ENCODE measurements at regions not wholly inside any gene's neighbourhood (a gene's known extent, or its start where the extent isn't known, plus 50 kb on each side); places are given as distances from the start of the nearest gene placed in this dataset.
"Not testable (repeated sequence)": the region's sequence is repeated elsewhere in the genome, so short reads cannot be mapped to it uniquely, and the experiment has no call there.

DNA sequence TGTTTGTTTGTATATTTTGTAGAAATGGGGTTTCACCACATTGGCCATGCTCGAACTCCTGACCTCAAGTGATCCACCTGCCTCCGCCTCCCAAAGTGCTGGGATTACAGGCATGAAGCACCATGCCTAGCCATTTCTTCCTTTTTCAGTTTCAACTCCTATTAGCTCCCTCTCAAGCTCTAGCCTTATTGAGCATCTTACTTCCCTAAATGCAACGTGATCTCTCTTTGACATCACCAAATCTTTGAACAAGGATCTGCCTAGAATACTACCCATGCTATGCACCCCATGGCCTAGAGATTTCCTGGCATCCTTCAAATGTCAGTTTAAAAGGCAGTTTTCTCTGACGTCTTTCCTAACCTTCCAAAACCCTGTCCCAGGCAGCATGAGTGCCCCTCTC is 91.1 kb upstream of the NR5A2 start:
- no peak for DNase-seq (ENCODE audit: low read depth in 2 of 3, low spot score in 2 of 3)

DNA sequence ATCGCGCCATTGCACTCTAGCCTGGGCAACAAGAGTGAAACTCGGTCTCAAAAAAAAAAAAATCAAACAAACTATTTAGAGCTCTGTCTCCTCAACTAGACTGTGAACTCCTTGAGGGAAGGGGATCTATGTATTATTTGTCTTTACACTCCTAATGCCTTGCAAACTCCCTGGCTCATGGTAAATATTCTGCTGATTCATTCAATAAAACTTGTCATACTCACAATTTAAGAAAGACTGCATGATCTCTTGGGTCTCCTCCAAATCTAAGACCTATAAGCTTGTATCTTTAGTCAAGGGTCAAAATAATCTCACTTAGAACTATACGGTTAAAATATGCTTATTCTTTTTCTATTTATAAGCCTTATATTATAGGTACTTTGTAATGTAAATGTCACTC is 90.3 kb upstream of the NR5A2 start:
- DNase-seq (ENCODE audit: low read depth in 2 of 3, low spot score in 2 of 3): no peak

DNA sequence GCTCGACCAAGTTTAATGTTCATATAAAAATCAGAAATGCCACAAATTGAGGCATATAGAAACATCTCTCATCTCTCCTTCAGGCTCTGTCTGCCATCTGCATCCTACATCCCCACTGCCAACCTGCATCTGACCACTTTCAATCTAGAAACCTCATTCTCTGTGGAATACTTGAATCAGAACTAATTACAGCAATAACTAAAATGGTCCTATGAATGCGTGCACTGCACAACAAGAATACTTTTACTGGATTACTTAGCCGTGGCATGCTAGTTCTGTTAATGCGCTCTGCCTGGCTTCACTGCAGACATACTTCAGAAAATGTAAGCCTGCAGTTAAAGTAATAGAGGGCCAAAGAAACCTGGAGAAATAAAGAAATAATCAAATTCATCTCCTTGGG is 89.8 kb upstream of the NR5A2 start:
- no peak for DNase-seq (ENCODE audit: low read depth in 2 of 3, low spot score in 2 of 3)

DNA sequence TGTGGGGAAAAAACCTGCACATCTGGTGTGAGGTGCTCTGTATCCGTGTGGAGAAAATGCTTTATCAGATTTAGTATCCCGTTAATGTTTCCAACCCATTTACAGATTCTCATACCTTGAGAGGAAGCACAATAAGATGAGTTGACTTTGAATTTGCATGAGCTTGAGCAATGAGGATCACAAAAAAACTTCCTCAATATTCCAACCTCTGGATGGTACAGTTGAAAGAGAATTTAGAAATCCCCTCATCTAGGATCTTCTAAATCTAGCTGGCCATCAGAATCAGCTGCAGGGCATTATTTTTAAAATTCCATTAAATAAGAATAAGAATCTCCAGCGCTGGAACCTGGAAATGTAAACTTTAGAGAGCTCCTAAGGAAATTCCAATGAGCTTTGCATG is 82.5 kb upstream of the NR5A2 start:
- no peak for DNase-seq (ENCODE audit: low read depth in 2 of 3, low spot score in 2 of 3)

DNA sequence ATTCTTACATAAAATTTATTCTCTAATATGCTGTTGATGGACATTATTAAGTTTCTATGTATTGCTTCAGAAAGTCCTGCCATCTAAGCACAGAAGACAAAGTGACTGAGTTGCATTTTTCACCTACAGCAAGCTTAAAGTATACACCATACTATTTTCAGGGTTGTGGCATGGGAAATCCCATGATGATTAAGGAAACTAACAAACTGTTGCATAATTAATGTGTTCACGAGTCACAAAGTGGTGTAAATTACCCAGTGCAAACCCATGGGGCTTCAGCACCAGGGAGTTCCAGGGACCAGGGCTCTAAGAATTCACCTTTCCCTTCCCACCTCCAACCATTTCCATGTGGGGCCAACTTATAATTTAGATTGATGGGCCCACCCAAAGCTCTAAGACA is 81.9 kb upstream of the NR5A2 start:
- no peak for DNase-seq (ENCODE audit: low read depth in 2 of 3, low spot score in 2 of 3)

DNA sequence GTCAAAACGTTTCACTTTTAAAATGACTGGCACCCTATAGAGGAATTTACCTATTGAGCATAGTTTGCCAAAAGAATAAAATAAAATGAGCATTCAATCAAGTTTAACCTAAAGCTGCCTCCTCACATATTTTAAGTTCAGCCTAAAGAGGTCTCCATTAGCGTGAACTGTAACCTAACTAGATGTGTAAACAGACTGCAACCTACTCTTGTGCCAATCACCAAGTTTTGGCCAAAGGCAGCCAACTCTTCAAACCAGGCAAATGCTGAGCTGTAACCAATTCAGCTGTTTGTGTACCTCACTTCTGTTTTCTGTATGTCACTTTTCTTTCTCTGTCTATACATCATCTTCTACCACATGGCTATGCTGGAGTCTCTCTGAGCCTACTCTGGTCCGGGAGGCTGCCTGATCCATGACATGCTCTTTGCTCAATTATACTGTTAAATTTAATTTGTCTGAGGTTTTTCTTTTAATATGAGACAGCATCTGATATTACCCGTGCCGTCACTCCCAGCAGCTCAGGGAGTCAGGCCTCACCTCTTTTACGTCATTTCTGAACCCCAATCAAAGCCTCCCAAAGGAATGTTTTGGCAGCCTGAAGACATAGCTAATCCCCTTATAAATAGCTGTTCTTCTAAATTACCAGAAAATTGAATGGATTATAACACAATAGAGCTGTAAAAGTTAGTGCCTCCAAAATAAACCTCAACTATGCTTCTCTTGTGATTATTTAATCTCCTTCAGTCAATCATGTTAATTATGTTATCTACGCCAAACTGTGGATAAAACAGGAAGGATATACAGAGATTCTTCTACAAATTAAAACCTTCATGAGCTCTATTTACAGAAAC is 81.0 kb upstream of the NR5A2 start:
- no peak for DNase-seq (ENCODE audit: low read depth in 2 of 3, low spot score in 2 of 3)

DNA sequence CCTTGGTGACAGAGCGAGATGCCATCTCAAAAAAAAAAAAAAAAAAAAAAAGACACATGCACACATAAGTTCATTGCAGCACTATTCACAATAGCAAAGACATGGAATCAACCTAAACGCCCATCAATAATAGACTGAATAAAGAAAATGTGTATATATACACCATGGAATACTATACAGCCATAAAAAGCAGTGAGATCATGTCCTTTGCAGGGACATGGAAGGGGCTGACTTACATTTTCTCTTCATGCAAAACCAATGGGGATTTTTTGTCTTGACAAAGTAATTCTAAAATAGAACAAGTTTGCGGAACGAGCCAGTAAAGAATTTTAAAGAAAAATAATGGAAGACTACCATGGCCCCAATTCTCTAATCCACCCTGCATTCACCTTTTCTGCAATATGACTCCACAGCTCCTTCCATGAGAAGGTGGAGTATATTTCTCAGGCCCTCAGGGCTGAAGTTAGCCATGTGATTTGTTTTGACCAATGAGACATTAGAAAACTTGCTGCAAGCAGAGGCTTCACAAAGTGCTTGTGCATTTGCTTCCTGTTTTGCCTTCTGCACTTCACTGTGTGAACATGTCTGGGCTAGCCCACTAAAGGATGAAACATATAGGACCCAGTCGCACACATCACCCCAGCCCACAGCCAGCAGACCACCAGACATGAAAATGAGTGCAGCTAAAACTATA is 78.8 kb upstream of the NR5A2 start:
- DNase-seq (ENCODE audit: low read depth in 2 of 3, low spot score in 2 of 3): no peak

DNA sequence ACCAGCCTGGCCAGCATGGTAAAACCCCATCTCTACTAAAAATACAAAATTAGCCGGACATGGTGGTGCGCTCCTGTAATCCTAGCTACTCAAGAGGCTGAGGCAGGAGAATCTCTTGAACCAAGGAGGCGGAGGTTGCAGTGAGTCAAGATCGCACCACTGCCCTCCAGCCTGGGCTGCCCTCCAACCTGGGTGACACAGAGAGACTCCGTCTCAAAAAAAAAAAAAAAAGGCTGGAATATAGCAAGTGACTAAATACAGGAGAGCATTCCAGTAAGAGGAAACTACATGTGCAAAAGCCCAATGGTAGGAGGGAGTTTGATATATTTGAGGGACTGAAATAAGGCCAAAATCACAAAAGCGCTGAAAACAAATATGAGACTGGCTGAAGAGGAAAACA is 76.5 kb upstream of the NR5A2 start:
- DNase-seq (ENCODE audit: low read depth in 2 of 3, low spot score in 2 of 3): not testable (repeated sequence)

DNA sequence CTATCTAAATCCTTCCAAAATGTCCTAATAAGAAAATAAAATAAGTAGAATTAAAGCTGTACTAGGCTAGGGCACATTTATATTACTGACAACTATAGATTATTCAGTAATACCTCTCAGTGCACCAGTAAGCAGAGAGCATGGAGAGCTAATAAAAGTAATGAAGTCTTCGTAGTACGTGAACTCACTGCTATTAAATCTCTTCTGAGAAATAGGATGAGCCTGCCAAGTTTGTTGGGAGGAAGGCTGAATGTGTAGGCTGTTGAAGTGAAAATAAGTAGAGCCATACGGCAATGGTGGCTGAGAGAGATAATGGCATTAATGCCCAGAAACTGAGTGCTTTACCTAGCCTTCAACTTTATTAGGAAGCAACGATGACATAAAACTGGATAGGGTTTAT is 73.9 kb upstream of the NR5A2 start:
- no peak for DNase-seq (ENCODE audit: low read depth in 2 of 3, low spot score in 2 of 3)

DNA sequence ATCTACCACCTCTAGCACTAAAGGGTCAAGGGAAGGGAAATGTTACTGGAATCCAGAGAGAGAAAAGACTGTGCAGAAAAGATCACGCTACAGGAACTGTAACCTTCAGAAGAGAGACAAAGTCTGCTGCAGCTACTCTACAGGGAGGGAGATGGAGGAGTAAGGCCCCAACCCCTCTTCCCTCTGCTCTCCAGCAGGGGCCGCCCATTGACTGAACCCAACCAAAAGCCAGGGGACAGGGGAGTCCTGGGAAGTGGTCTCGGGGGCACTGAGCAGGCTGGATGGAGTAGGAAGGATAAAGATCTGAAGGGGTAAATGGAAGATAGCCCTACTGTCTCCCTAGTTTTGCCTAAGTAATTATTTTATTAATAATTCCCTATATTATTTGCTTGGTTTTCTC is 72.8 kb upstream of the NR5A2 start:
- no peak for DNase-seq (ENCODE audit: low read depth in 2 of 3, low spot score in 2 of 3)

DNA sequence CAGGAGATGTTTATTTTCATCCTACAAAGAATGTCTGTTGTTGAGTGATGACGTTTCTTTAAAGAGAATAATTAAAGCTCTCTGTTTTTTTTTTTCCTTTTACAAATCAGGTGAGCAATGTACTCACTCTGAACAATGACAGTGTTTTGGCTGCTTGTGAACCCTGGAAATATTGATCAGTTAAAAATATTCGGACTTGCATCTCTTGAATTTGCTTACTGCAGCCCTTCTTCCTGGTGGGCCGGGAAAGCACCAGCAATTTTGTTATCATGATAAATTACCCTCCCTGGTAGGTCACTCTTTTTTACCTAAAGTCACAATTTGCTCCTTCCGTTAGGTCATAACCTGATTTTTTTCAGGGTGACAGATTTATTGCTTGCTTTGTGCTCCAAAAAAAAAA is 72.3 kb upstream of the NR5A2 start:
- DNase-seq (ENCODE audit: low read depth in 2 of 3, low spot score in 2 of 3): no peak

DNA sequence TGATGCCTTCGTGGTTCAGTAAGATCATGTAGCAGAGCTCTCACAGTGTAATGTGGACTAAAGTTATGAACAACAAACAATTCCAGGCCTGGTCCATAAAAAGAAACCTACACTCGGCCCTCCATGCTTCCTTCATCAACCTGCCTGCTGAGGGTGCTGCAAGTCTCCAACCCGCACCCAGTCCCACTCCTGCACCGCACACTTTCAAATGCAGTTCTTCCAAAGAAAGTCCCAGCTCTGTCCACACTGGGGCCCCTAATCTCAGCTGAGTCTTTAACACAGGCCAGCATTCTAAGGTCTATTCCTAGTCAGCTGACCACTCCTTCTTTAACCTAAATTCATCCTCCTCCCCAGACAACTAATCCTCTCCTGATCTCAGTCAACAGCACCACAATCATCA is 71.5 kb upstream of the NR5A2 start:
- no peak for DNase-seq (ENCODE audit: low read depth in 2 of 3, low spot score in 2 of 3)

DNA sequence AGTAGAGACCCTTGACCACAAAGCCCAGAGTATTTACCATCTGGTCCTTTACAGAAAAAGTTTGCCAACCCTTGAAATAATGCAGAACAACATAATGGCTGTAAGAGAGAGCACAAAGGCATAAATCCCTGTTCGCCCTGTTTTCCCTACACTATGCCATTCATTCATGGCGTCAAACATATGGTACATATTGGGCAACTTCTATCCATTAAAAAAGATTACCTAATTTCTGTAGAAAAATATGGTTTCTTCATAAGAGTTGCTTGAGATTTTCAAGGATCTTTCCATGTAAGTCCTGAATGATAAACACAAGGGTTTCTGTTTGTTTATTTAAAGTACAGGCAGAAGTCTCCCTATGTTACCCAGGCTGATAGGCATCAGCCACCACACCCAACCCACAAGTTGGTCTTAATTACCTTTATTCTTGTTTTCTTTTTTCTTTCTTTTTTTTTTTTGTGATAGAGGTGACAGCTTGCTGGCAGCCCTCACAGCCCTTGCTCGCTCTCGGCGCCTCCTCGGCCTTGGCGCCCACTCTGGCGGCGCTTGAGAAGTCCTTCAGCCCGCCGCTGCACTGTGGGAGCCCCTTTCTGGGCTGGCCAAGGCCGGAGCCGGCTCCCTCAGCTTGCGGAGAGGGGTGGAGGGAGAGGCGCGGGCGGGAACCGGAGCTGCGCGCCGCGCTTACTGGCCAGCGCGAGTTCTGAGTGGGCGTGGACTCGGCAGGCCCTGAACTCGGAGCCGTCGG is 68.3 kb upstream of the NR5A2 start:
- DNase-seq (ENCODE audit: low read depth in 2 of 3, low spot score in 2 of 3): no peak

DNA sequence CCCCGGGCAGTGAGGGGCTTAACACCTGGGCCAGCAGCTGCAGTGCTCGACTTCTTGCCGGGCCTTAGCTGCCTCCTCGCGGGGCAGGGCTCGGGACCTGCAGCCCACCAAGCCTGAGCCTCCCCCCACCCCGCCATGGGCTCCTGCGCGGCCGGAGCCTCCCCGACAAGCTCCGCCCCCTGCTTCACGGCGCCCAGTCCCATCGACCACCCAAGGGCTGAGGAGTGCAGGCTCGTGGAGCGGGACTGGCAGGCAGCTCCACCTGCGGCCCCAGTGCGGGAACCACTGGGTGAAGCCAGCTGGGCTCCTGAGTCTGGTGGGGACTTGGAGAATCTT is 67.8 kb upstream of the NR5A2 start:
- DNase-seq (ENCODE audit: low read depth in 2 of 3, low spot score in 2 of 3): no peak

DNA sequence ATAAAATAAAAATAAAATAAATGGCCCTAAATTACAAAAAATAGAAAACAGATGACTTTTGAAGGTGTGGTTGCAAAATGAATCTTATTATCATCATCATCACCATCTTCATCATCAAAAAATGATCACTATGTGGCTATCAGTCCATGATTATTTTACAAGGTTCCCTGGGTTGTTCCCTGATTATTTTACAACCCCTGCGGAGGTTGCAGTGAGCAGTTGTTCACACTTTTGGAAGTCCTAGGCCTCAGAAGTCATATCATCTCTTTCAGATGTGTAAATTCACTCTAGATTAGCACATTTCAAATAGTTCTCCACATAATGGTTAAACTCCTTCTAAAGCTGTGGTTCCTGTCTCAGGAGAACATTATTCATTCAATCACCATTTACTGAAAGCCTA is 57.4 kb upstream of the NR5A2 start:
- DNase-seq (ENCODE audit: low read depth in 2 of 3, low spot score in 2 of 3): no peak

DNA sequence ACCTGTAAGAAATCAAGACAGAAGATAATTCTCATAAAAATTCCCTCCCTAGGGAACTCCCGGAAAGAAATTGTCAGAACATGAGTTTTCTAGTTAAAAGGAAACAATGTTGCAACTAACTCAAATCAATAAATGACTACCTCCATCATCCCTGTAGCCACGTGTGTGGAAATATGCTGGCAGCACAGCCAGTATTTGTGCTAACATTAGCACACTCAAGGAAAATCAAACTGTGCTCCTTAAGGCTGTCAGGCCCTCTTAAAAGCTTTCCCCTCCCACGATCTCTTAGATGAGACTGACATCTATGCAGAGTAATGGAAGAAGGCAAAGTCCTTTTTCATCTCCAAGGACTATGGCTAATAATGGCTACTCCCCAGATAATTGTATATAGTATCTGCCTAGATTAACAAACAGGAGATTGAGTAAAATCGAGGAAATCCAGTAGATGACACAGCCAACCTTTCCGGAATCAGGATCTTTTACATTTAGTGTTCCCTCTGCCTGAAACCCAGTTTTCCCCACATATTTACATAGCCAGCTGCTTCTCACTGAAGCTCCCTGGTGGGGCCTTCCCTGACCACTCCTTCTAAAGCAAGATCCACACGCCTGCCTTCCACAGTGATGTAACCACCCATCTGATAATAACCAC is 50.9 kb upstream of the NR5A2 start:
- no peak for DNase-seq (ENCODE audit: low read depth in 2 of 3, low spot score in 2 of 3)

Measured in activated CD8-positive, alpha-beta memory T cell treated with anti-CD3 and anti-CD28 coated beads for 48 hours (primary cell).